ENCODE measurements at regions not wholly inside any gene's neighbourhood (a gene's known extent, or its start where the extent isn't known, plus 50 kb on each side); places are given as distances from the start of the nearest gene placed in this dataset.
"Not testable (repeated sequence)": the region's sequence is repeated elsewhere in the genome, so short reads cannot be mapped to it uniquely, and the experiment has no call there.

DNA sequence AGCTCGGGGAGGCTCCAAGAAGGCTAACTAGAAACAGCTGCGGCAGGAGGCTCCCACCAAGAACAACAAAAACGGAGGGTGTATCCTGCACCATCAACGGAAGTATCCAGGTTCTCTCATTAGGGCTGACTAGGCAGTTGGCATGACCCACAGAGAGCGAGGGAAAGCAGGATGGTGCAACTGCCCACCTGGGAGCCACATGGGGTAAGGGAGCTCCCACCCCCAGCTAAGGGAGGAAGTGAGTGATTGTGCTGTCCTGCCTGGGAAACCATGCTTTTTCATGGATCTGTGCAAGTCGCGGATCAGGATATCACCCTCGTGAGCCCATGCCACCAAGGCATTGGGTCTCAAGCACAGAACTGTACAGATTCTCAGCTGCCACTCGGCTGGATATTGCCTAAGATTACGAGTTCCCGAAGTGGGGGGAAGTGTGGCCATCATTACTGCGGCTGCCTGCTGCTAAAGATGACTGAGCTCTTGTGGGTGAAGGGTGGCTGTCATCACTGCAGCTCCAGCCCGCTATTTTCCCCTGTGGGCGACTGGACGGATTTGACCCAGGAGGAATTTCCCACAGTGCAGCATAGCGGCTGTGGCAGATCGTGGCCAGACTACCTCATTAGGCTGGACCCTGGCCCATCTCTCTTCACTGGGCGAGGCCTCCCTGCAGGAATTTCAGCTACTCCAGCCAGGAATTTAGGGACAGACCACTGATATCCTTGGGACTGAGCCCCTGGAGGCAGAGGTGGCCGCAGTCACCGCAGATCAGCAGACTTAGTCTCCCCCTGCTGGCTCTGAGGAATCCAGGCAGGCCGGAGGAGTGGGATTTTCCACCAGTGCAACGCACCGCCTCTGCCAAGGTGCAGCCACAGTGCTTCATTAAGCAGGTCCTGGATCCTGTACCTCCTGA lies 515.7 kb downstream of the FRK start:
- H3K4me3 ChIP-seq (ENCODE audit: low read depth, low read length) = no peak overlapping the region
- TF ChIP-seq, protein P1, sequence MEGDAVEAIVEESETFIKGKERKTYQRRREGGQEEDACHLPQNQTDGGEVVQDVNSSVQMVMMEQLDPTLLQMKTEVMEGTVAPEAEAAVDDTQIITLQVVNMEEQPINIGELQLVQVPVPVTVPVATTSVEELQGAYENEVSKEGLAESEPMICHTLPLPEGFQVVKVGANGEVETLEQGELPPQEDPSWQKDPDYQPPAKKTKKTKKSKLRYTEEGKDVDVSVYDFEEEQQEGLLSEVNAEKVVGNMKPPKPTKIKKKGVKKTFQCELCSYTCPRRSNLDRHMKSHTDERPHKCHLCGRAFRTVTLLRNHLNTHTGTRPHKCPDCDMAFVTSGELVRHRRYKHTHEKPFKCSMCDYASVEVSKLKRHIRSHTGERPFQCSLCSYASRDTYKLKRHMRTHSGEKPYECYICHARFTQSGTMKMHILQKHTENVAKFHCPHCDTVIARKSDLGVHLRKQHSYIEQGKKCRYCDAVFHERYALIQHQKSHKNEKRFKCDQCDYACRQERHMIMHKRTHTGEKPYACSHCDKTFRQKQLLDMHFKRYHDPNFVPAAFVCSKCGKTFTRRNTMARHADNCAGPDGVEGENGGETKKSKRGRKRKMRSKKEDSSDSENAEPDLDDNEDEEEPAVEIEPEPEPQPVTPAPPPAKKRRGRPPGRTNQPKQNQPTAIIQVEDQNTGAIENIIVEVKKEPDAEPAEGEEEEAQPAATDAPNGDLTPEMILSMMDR (IDR thresholded peaks at IDR 0.05; ENCODE audit: low read depth, low read length) = 0 out of 2 replicates have a peak, but pooled peaks have one; percentile 17

DNA sequence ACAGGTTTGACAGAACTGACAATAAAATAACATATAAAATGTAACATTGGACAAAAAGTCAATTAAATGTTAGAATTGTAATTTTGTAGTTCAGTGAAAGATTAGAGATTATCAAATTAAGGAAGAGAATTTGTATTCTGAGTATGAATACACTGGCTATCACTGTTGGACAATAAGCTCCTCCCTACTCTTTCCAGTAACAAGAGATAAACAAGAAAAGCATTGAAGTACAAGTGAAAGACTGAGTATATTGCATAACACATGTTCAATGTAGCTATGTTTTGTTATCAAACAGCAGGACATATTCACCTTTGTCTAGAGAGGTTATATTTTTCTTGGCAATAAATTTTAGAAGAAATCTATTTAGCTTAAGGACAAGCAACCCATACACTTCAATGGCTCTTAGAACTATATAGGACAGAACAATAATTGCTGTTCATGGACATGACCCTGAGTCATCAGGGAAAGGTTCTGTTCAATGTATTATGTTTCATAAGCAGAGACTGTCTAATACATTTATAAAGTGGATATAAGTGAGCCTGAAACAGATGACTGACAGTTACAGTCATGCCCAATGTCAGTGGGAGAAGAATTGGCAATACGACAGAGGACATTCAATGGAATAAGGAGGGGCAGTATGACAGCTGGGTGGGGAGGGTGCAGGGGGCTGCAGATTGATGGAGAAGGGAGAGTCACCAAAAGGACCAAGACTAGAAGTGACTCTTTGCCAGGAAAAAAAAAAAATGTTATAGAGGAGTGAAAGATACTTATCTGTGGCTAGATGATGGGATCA lies 520.4 kb downstream of the FRK start:
- TF ChIP-seq, protein P1 (IDR thresholded peaks at IDR 0.05; ENCODE audit: low read depth, low read length) = no peak
- no peak overlapping the region for H3K4me3 ChIP-seq (ENCODE audit: low read depth, low read length)

DNA sequence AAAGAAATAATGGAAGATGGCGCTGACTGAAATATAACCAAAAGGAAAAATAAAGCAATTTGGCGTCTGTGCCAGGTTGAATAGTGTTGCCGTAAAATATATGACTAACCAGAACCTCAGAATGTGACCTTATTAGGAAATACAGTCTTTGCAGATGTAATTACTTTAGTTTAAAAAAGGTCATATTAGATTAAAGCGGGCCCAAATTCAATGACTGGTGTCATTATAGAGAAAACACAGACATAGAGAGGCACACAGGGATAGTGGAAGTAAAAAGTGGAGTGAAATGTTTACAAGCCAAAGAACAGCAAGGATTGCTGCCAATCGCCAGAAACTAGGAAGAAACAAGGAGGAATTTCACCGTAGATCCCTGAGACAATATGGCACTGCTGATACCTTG lies 521.2 kb downstream of the FRK start:
- H3K4me3 ChIP-seq (ENCODE audit: low read depth, low read length) = no peak overlapping the region
- TF ChIP-seq, protein P1 (IDR thresholded peaks at IDR 0.05; ENCODE audit: low read depth, low read length) = no peak

DNA sequence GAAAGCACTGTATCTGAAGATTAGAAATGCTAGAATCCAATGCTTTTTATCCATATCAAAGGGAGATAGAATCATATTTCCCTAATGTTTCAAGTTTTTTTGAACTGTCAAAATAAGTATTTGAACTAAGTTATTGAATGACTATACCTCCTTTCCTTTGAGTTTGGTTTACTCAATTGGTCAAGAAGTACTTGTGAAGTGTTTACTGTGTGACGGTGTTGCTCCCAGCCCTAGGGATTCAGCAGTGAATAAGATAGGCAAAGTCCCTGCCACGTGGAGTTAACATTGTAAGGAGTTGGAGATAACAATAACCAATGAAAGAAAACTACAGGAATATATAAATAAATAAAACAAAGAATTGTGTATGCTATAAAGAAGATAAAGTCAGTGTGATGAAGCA lies 535.9 kb downstream of the FRK start:
- H3K4me3 ChIP-seq (ENCODE audit: low read depth, low read length) = no peak overlapping the region
- TF ChIP-seq, protein P1 (IDR thresholded peaks at IDR 0.05; ENCODE audit: low read depth, low read length) = no peak

DNA sequence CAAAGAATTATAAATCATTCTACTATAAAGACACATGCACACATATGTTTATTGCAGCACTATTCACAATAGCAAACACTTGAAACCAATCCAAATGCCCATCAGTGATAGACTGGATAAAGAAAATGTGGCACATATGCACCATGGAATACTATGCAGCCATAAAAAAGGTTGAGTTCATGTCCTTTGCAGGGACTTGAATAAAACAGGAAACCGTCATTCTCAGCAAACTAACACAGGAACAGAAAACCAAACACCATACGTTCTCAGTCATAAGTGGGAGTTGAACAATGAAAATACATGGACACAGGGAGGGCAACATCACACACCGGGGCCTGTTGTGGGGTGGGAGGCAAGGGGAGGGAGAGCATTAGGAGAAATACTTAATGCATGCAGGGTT lies 538.9 kb downstream of the FRK start:
- not testable (repeated sequence) for H3K4me3 ChIP-seq (ENCODE audit: low read depth, low read length)

DNA sequence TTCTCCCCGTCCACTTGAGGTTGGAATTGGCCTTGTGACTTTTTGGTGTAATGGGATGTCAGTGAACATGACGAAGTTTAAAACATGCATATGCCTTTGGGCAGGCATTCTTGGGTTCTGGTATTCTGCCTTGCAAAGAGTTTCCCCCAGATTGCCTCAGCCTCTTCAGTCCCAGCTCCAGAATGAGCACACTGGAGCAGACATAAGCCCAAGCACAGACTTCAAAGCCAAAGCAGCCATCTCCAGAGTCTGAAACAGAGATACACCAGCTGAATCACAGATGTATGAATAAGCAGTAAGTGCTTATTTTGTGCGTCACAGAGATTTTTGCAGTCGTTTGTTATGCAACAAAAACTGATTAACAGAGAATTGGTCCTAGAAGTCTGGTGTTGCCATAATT lies 546.0 kb downstream of the FRK start:
- TF ChIP-seq, protein P1 (IDR thresholded peaks at IDR 0.05; ENCODE audit: low read depth, low read length) = no peak
- no peak overlapping the region for H3K4me3 ChIP-seq (ENCODE audit: low read depth, low read length)

DNA sequence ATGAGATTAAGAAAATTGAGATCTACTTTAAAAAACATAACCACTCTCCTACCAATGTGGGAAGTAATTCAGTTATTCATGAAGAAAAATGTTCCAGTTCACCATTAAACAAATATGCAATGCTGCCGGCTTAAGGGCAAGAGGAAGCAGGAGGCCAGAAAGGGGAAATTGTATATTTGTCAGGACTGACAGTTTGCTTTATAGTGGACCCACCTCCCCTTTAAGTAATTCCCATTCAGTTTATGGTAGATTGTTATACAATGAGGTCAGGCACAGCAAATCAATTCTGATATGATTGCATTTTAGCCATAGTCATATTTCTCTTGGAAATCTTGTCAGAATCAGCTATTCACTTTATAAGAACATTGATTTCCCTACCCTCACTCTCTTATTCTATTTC lies 547.8 kb downstream of the FRK start:
- TF ChIP-seq, protein P1 (IDR thresholded peaks at IDR 0.05; ENCODE audit: low read depth, low read length) = no peak
- no peak overlapping the region for H3K4me3 ChIP-seq (ENCODE audit: low read depth, low read length)

Data from WI38 (cell line).